ENCODE measurements at regions not wholly inside any gene's neighbourhood (a gene's known extent, or its start where the extent isn't known, plus 50 kb on each side); places are given as distances from the start of the nearest gene placed in this dataset.

DNA sequence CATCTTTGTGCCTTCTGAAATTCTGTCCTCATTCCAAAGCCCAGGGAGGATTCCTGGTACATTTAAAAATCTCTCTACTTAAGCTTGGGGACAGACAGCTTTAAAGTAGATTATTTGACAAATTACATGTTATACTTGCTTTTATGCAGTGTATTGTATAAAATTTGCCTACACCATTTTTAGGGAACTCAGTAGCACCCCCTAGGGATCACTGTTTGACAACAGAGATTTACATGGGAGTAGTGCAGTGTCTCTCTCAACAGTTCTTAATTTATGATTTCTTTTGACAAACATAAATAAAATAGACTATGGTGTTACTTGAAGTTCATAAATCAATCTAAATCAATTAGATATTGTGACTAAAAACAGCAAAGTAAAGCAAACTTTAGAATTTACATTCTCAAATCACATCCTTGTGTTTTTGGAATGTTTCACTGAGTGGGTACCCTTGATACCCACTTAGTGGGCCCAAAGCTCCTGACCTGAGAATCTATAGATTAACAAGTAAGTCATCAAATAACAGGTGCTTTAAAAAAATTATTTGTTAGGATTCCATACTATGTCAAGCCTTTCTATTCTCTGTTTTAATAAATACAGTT is 428.8 kb downstream of the DYNC2H1 start:
- intact Hi-C loops (cut with micrococcal nuclease; ENCODE audit: unreplicated experiment) (no loop called here), in situ Hi-C loops (cut with MboI) (no loop called here)
- H3K79me2 ChIP-seq (ENCODE audit: control insufficient read depth, insufficient read depth, low read length): no peaks in the 10 kb centered on the region
- no peak overlapping the region for H3K27ac ChIP-seq (ENCODE audit: control insufficient read depth, insufficient read depth)
- H4K20me1 ChIP-seq (ENCODE audit: control insufficient read depth, insufficient read depth): no peaks in the 10 kb centered on the region
- CTCF ChIA-PET: interaction anchor here (0.6 to 2.1 kb wide), 6 partner anchors 8 to 213 kb away, joined by 3 to 6 read pairs (median 4); no protein-coding TSS in a partner anchor
- H3K4me2 ChIP-seq (ENCODE audit: control insufficient read depth, insufficient read depth): no peak overlapping the region
- FAIRE-seq: no peak
- ATAC-seq: peak; percentile 38; the same call in 2 of the 3 replicates
- RAD21 ChIA-PET (ENCODE audit: unreplicated experiment): no interaction called here
- SMC1A ChIA-PET (ENCODE audit: uncharacterized antibody, unreplicated experiment): interaction anchor here (0.7 to 1.0 kb wide), 2 partner anchors 15 to 1940 kb away, joined by 3 read pairs; no protein-coding TSS in a partner anchor
- DNase-seq (ENCODE audit: low read depth, low spot score): no peak
- no peak overlapping the region for H3K4me3 ChIP-seq
- H2AFZ ChIP-seq (ENCODE audit: control insufficient read depth, low read depth, low read length): no peak overlapping the region
- no peaks in the 10 kb centered on the region for H3K36me3 ChIP-seq (ENCODE audit: control insufficient read depth in 2 of 2, insufficient read depth in 2 of 2, low read length in 1 of 2)
- POLR2A ChIA-PET: no interaction called here
- no peaks in the 10 kb centered on the region for H3K4me1 ChIP-seq (ENCODE audit: control insufficient read depth, insufficient read depth, low read length)
- no peaks in the 10 kb centered on the region for H3K27me3 ChIP-seq (replicated peaks in 1 of 2; ENCODE audit: control insufficient read depth in 2 of 2, insufficient read depth in 2 of 2, low read length in 1 of 2)
- no peak overlapping the region for H3K9ac ChIP-seq (ENCODE audit: control insufficient read depth, insufficient read depth, low read length)
- H3K9me3 ChIP-seq (replicated peaks; ENCODE audit: control insufficient read depth, insufficient read depth, low read length): no peaks in the 10 kb centered on the region; the same call in 2 of the 3 replicates
- no TSS peak for BruUV-seq (replicated peaks)
- TF ChIP-seq, protein P1, sequence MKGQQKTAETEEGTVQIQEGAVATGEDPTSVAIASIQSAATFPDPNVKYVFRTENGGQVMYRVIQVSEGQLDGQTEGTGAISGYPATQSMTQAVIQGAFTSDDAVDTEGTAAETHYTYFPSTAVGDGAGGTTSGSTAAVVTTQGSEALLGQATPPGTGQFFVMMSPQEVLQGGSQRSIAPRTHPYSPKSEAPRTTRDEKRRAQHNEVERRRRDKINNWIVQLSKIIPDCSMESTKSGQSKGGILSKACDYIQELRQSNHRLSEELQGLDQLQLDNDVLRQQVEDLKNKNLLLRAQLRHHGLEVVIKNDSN (IDR thresholded peaks at IDR 0.05; ENCODE audit: borderline replicate concordance, extremely low read length, insufficient read depth, low read depth, low read length): no peak
- TF ChIP-seq, protein P2, sequence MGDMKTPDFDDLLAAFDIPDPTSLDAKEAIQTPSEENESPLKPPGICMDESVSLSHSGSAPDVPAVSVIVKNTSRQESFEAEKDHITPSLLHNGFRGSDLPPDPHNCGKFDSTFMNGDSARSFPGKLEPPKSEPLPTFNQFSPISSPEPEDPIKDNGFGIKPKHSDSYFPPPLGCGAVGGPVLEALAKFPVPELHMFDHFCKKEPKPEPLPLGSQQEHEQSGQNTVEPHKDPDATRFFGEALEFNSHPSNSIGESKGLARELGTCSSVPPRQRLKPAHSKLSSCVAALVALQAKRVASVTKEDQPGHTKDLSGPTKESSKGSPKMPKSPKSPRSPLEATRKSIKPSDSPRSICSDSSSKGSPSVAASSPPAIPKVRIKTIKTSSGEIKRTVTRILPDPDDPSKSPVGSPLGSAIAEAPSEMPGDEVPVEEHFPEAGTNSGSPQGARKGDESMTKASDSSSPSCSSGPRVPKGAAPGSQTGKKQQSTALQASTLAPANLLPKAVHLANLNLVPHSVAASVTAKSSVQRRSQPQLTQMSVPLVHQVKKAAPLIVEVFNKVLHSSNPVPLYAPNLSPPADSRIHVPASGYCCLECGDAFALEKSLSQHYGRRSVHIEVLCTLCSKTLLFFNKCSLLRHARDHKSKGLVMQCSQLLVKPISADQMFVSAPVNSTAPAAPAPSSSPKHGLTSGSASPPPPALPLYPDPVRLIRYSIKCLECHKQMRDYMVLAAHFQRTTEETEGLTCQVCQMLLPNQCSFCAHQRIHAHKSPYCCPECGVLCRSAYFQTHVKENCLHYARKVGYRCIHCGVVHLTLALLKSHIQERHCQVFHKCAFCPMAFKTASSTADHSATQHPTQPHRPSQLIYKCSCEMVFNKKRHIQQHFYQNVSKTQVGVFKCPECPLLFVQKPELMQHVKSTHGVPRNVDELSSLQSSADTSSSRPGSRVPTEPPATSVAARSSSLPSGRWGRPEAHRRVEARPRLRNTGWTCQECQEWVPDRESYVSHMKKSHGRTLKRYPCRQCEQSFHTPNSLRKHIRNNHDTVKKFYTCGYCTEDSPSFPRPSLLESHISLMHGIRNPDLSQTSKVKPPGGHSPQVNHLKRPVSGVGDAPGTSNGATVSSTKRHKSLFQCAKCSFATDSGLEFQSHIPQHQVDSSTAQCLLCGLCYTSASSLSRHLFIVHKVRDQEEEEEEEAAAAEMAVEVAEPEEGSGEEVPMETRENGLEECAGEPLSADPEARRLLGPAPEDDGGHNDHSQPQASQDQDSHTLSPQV (IDR thresholded peaks at IDR 0.05): no peak
- TF ChIP-seq, protein P3, sequence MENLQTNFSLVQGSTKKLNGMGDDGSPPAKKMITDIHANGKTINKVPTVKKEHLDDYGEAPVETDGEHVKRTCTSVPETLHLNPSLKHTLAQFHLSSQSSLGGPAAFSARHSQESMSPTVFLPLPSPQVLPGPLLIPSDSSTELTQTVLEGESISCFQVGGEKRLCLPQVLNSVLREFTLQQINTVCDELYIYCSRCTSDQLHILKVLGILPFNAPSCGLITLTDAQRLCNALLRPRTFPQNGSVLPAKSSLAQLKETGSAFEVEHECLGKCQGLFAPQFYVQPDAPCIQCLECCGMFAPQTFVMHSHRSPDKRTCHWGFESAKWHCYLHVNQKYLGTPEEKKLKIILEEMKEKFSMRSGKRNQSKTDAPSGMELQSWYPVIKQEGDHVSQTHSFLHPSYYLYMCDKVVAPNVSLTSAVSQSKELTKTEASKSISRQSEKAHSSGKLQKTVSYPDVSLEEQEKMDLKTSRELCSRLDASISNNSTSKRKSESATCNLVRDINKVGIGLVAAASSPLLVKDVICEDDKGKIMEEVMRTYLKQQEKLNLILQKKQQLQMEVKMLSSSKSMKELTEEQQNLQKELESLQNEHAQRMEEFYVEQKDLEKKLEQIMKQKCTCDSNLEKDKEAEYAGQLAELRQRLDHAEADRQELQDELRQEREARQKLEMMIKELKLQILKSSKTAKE (IDR thresholded peaks at IDR 0.05; ENCODE audit: low read depth, poor library complexity, severe bottlenecking): no peak
- TF ChIP-seq, protein P4, sequence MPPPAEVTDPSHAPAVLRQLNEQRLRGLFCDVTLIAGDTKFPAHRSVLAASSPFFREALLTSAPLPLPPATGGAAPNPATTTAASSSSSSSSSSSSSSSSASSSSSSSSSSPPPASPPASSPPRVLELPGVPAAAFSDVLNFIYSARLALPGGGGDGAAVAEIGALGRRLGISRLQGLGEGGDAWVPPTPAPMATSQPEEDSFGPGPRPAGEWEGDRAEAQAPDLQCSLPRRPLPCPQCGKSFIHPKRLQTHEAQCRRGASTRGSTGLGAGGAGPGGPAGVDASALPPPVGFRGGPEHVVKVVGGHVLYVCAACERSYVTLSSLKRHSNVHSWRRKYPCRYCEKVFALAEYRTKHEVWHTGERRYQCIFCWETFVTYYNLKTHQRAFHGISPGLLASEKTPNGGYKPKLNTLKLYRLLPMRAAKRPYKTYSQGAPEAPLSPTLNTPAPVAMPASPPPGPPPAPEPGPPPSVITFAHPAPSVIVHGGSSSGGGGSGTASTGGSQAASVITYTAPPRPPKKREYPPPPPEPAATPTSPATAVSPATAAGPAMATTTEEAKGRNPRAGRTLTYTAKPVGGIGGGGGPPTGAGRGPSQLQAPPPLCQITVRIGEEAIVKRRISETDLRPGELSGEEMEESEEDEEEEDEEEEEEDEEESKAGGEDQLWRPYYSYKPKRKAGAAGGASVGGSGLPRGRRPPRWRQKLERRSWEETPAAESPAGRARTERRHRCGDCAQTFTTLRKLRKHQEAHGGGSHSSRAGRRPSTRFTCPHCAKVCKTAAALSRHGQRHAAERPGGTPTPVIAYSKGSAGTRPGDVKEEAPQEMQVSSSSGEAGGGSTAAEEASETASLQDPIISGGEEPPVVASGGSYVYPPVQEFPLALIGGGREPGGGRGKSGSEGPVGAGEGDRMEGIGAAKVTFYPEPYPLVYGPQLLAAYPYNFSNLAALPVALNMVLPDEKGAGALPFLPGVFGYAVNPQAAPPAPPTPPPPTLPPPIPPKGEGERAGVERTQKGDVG (CRISPR knock-in tag; IDR thresholded peaks at IDR 0.05): no peak
- TF ChIP-seq DPF2 (IDR thresholded peaks at IDR 0.05): no peak
- TF ChIP-seq RFX5 (IDR thresholded peaks at IDR 0.05; ENCODE audit: low read depth, low read length): no peak
- TF ChIP-seq YBX1 (IDR thresholded peaks at IDR 0.05): no peak
- no peak for TF ChIP-seq SREBF2 (IDR thresholded peaks at IDR 0.05; ENCODE audit: low read length)
- peak; percentile 14 to 34 (median 27); a peak in 4 of 6 replicates for TF ChIP-seq CTCF (IDR thresholded peaks at IDR 0.05 in 2 of 3, conservative IDR thresholded peaks at IDR 0.05 in 1 of 3; ENCODE audit: control insufficient read depth in 2 of 3, extremely low read depth in 1 of 3, insufficient read depth in 1 of 3, low read depth in 3 of 3, low read length in 3 of 3)
- TF ChIP-seq NBN (IDR thresholded peaks at IDR 0.05): no peak
- TF ChIP-seq TARDBP (IDR thresholded peaks at IDR 0.05; ENCODE audit: borderline replicate concordance): no peak

All from GM12878 (cell line).